H1 (cell line): ENCODE measurements at regions not wholly inside any gene's neighbourhood (a gene's known extent, or its start where the extent isn't known, plus 50 kb on each side); places are given as distances from the start of the nearest gene placed in this dataset.

Source experiments
- CTCF ChIA-PET: fragments of 300-600 bp; sonication (Branson Sonifier 250); formaldehyde crosslinking; loops from one replicate; lab custom pipeline; 2021; ENCODE audit not compliant: partially characterized antibody; lab: Charles Lee
- POLR2A ChIA-PET: fragments of 300-600 bp; sonication (Branson Sonifier 250); formaldehyde crosslinking; loops from one replicate; lab custom pipeline; 2021; ENCODE audit warnings: inconsistent platforms; ENCODE audit not compliant: partially characterized antibody; lab: Charles Lee
- DNase-seq, 2 experiments: peaks; one replicate each; pipeline versions ENCODE4 v3.0.0 to v3.0.0-alpha.2; 2010 to 2022; ENCODE audit warnings: low spot score in 2 of 2, low read depth in 1 of 2, mixed read lengths in 1 of 2
- FAIRE-seq: peaks from 2 replicates; lab custom pipeline; 2011; peaks lifted over from hg19 to GRCh38; lab: Jason Lieb, UNC
- H2AFZ ChIP-seq: 2 replicates; pipeline ENCODE4 v1.8.1; 2012; ENCODE audit warnings: low read length, inconsistent platforms
- H2AK5ac ChIP-seq: 2 replicates; pipeline ENCODE4 v1.6.1; 2013; ENCODE audit warnings: low read depth, low read length
- H2BK120ac ChIP-seq: replicated peaks from 2 replicates; pipeline ENCODE3; 2013; ENCODE audit warnings: low read depth, low read length, inconsistent platforms
- H2BK12ac ChIP-seq: 2 replicates; pipeline ENCODE4 v1.6.1; 2013; ENCODE audit warnings: low read depth, low read length
- H2BK15ac ChIP-seq: 2 replicates; pipeline ENCODE4 v1.6.1; 2013; ENCODE audit warnings: low read length
- H2BK20ac ChIP-seq: 2 replicates; pipeline ENCODE4 v1.6.1; 2013; ENCODE audit warnings: low read length
- H2BK5ac ChIP-seq: 2 replicates; pipeline ENCODE4 v1.6.1; 2013; ENCODE audit warnings: low read depth, low read length
- H3K14ac ChIP-seq: 2 replicates; pipeline ENCODE4 v1.6.1; 2013; ENCODE audit warnings: inconsistent platforms; ENCODE audit not compliant: insufficient read length
- H3K18ac ChIP-seq: 2 replicates; pipeline ENCODE4 v1.6.1; 2013; ENCODE audit warnings: low read length; ENCODE audit errors: extremely low read depth
- H3K23ac ChIP-seq: 2 replicates; pipeline ENCODE4 v1.6.1; 2013; ENCODE audit warnings: inconsistent platforms; ENCODE audit not compliant: insufficient read length
- H3K23me2 ChIP-seq: 2 replicates; pipeline ENCODE4 v1.6.1; 2013; ENCODE audit warnings: low read depth, low read length
- H3K27ac ChIP-seq: 2 replicates; pipeline ENCODE4 v1.6.1; 2011; ENCODE audit warnings: low read depth, low read length, inconsistent platforms
- H3K27me3 ChIP-seq, 4 experiments: replicated peaks in 1 of 4; 1 replicate in 1 of 4; 2 replicates in 3 of 4; pipeline versions ENCODE4 v1.6.1 to v1.8.1; 2011 to 2013; ENCODE audit warnings: low read length in 3 of 4, mild to moderate bottlenecking in 3 of 4, inconsistent platforms in 2 of 4, mixed read lengths in 2 of 4, moderate library complexity in 1 of 4; ENCODE audit not compliant: control insufficient read depth in 3 of 4, insufficient read depth in 3 of 4; ENCODE audit errors: extremely low read depth in 1 of 4
- H3K36me3 ChIP-seq, 4 experiments: 2 replicates each; pipeline versions ENCODE4 v1.6.1 to v1.8.1; 2011 to 2013; ENCODE audit warnings: mild to moderate bottlenecking in 4 of 4, low read length in 3 of 4, moderate library complexity in 2 of 4, control low read depth in 1 of 4, inconsistent platforms in 1 of 4; ENCODE audit not compliant: insufficient read depth in 4 of 4, control insufficient read depth in 2 of 4
- H3K4ac ChIP-seq: replicated peaks from 2 replicates; pipeline ENCODE3; 2013; ENCODE audit warnings: low read length, low read depth, mixed read lengths, inconsistent platforms; ENCODE audit not compliant: insufficient read length
- H3K4me1 ChIP-seq, 4 experiments: replicated peaks in 1 of 4; 1 replicate in 1 of 4; 2 replicates in 3 of 4; pipeline versions ENCODE4 v1.6.1 to v1.8.1; 2011 to 2013; ENCODE audit warnings: low read length in 3 of 4, inconsistent platforms in 2 of 4, mixed read lengths in 1 of 4; ENCODE audit not compliant: insufficient read depth in 4 of 4, control insufficient read depth in 3 of 4
- H3K4me2 ChIP-seq, 2 experiments: 2 replicates each; pipeline versions ENCODE4 v1.6.1 to v1.8.1; 2011 to 2013; ENCODE audit warnings: low read depth in 2 of 2, low read length in 2 of 2, control low read depth in 1 of 2, inconsistent platforms in 1 of 2, mild to moderate bottlenecking in 1 of 2; ENCODE audit not compliant: insufficient read depth in 1 of 2
- H3K4me3 ChIP-seq, 4 experiments: fragments of 200-600, 300-600 bp in 1 of 4; sonication (generic), shearing (Covaris generic), sonication (Bioruptor Twin) in 1 of 4; 2 replicates each; pipeline versions ENCODE4 v1.5.1 to v1.8.1; 2011 to 2016; ENCODE audit warnings: low read length in 4 of 4, low read depth in 3 of 4, control low read depth in 2 of 4, inconsistent platforms in 2 of 4, mild to moderate bottlenecking in 2 of 4, mixed read lengths in 1 of 4, moderate library complexity in 1 of 4; ENCODE audit not compliant: insufficient read depth in 2 of 4; ENCODE audit errors: extremely low read depth in 1 of 4
- H3K56ac ChIP-seq: replicated peaks from 2 replicates; pipeline ENCODE3; 2013; ENCODE audit warnings: low read depth, mild to moderate bottlenecking, mixed read lengths, low read length, inconsistent platforms; ENCODE audit not compliant: insufficient read length
- H3K79me1 ChIP-seq: 2 replicates; pipeline ENCODE4 v1.6.1; 2013; ENCODE audit warnings: low read depth, low read length, control low read depth
- H3K79me2 ChIP-seq, 2 experiments: 2 replicates each; pipeline versions ENCODE4 v1.6.1 to v1.8.1; 2012 to 2013; ENCODE audit warnings: low read length in 2 of 2, mild to moderate bottlenecking in 2 of 2, inconsistent platforms in 1 of 2; ENCODE audit not compliant: insufficient read depth in 2 of 2, control insufficient read depth in 1 of 2
- H3K9ac ChIP-seq, 4 experiments: replicated peaks in 1 of 4; 1 replicate in 1 of 4; 2 replicates in 3 of 4; pipeline versions ENCODE4 v1.6.1 to v1.8.1; 2011 to 2013; ENCODE audit warnings: low read depth in 3 of 4, low read length in 3 of 4, control low read depth in 2 of 4, mild to moderate bottlenecking in 2 of 4, moderate library complexity in 2 of 4, inconsistent platforms in 1 of 4; ENCODE audit errors: extremely low read depth in 1 of 4
- H3K9me3 ChIP-seq, 2 experiments: 2 replicates each; pipeline versions ENCODE4 v1.6.1 to v1.8.1; 2012 to 2013; ENCODE audit warnings: mild to moderate bottlenecking in 2 of 2, moderate library complexity in 2 of 2, control low read depth in 1 of 2, inconsistent platforms in 1 of 2, low read depth in 1 of 2, low read length in 1 of 2, mixed read lengths in 1 of 2; ENCODE audit not compliant: insufficient read depth in 2 of 2
- H4K20me1 ChIP-seq, 2 experiments: replicated peaks in 1 of 2; 2 replicates each; pipeline versions ENCODE3 to v1.8.1; 2011 to 2013; ENCODE audit warnings: inconsistent platforms in 2 of 2, low read length in 2 of 2, mild to moderate bottlenecking in 1 of 2; ENCODE audit not compliant: insufficient read depth in 2 of 2, control insufficient read depth in 1 of 2
- H4K5ac ChIP-seq: 2 replicates; pipeline ENCODE4 v1.6.1; 2013; ENCODE audit warnings: low read length, low read depth, mixed read lengths, inconsistent platforms; ENCODE audit not compliant: insufficient read length
- H4K8ac ChIP-seq: 2 replicates; pipeline ENCODE4 v1.8.0; 2013; ENCODE audit warnings: mild to moderate bottlenecking, moderate library complexity, low read length, inconsistent platforms; ENCODE audit not compliant: insufficient read depth; ENCODE audit errors: extremely low read depth
- H4K91ac ChIP-seq: replicated peaks from 2 replicates; pipeline ENCODE3; 2013; ENCODE audit warnings: low read length, mixed read lengths, inconsistent platforms; ENCODE audit not compliant: insufficient read length
- ASH2L ChIP-seq: fragments of 200-600, 300-600 bp; sonication (generic); IDR thresholded peaks from one replicate; pipeline ENCODE4 v1.7.1; 2017; ENCODE audit warnings: low read length
- BRCA1 ChIP-seq: IDR thresholded peaks from 2 replicates; pipeline ENCODE4 v1.6.1; 2012; ENCODE audit warnings: low read depth, low read length, improper control_type of control experiment
- CHD2 ChIP-seq: IDR thresholded peaks from 2 replicates; pipeline ENCODE4 v1.6.1; 2012; ENCODE audit warnings: low read length, improper control_type of control experiment
- EZH2 ChIP-seq: fragments of 200-600 bp; sonication (generic); IDR thresholded peaks from 2 replicates; pipeline ENCODE4 v1.7.1; 2012; ENCODE audit warnings: low read depth, mild to moderate bottlenecking, moderate library complexity, low read length, inconsistent platforms; ENCODE audit not compliant: severe bottlenecking
- HDAC2 ChIP-seq, 2 experiments: fragments of 300-600 bp in 1 of 2; sonication (generic) in 1 of 2; IDR thresholded peaks; 2 replicates each; pipeline ENCODE4 v1.6.1; 2011 to 2012; ENCODE audit warnings: low read depth in 2 of 2, low read length in 2 of 2, mild to moderate bottlenecking in 2 of 2, moderate library complexity in 2 of 2, borderline replicate concordance in 1 of 2, inconsistent platforms in 1 of 2
- MAX ChIP-seq: IDR thresholded peaks from 2 replicates; pipeline ENCODE4 v1.6.1; 2012; ENCODE audit warnings: inconsistent platforms
- POU5F1 ChIP-seq: IDR thresholded peaks from 2 replicates; pipeline ENCODE4 v1.6.1; 2011; ENCODE audit warnings: low read depth, mild to moderate bottlenecking, low read length, moderate library complexity
- WGBS, 2 experiments: shearing (Covaris generic) in 1 of 2; methylation state at CpG; one replicate each; pipeline versions ENCODE4 v1.1.6 to v1.1.7; 2013 to 2015; ENCODE audit warnings: low lambda C conversion rate in 2 of 2, mixed read lengths in 2 of 2, inconsistent platforms in 1 of 2, low coverage in 1 of 2, missing lambda C conversion rate in 1 of 2; ENCODE audit not compliant: insufficient replicate concordance in 2 of 2, insufficient coverage in 1 of 2, insufficient read length in 1 of 2; ENCODE audit errors: extremely low coverage in 1 of 2, missing lambda C conversion rate in 1 of 2; 5-methylcytosine and 5-hydroxymethylcytosine counted together

- Histone ChIP-seq H3K27me3 (no peaks in the 10 kb centered on the region), H3K79me1 (no peaks in the 10 kb centered on the region), H3K14ac (no peak overlapping the region), H4K91ac (no peak overlapping the region), H3K27ac (no peak overlapping the region), H3K4me2 (no peak overlapping the region), H2BK5ac (no peak overlapping the region), H3K36me3 (no peaks in the 10 kb centered on the region), H4K8ac (no peak overlapping the region), H2AK5ac (no peak overlapping the region), H3K4me3 (no peak overlapping the region), H3K56ac (no peak overlapping the region), H4K20me1 (no peaks in the 10 kb centered on the region), H3K4me1 (0 out of 7 replicates have a peak, but pooled peaks cover 0 to 3% (median 0%) of the 10 kb centered on the region in 4 experiments), H2AFZ (no peak overlapping the region), H3K79me2 (no peaks in the 10 kb centered on the region), H3K9ac (no peak overlapping the region), H3K18ac (no peak overlapping the region), H4K5ac (no peak overlapping the region), H3K23ac (no peak overlapping the region), H2BK12ac (no peak overlapping the region), H2BK15ac (no peak overlapping the region), H3K9me3 (no peaks in the 10 kb centered on the region), H3K4ac (no peak overlapping the region), H2BK120ac (no peak overlapping the region), H3K23me2 (no peaks in the 10 kb centered on the region), H2BK20ac (no peak overlapping the region)
- 91% methylated on average over 5 of the region's 5 CpGs; no CpG with 5 or more reads in 1 of the 2 experiments for WGBS, 2 experiments
- ChIA-PET POLR2A (no interaction called here), CTCF (interaction anchor here (1.0 to 6.1 kb wide), 4 partner anchors 24 to 235 kb away, joined by 3 to 34 read pairs (median 8); no protein-coding TSS in a partner anchor)
- FAIRE-seq = no peak
- TF ChIP-seq POU5F1 (no peak), CHD2 (no peak), ASH2L (no peak), HDAC2 (IDR thresholded peaks at IDR 0.05; ENCODE audit: borderline replicate concordance in 1 of 2, low read depth in 2 of 2, low read length in 2 of 2) (no peak), MAX (no peak), EZH2 (no peak), BRCA1 (no peak)
- DNase-seq = no peak
Observed at GRCh38 chr1:110731529-110731928, 56.8 kb upstream of the KCNA3 start.
